HCT116 (cell line): ENCODE measurements at regions not wholly inside any gene's neighbourhood (a gene's known extent, or its start where the extent isn't known, plus 50 kb on each side); places are given as distances from the start of the nearest gene placed in this dataset.

Experiments
- ATAC-seq: fragments of 200-7000 bp; cut with Tn5 transposase; 2 replicates; pipeline ENCODE4 v1.9.1; 2020; ENCODE audit warnings: mild to moderate bottlenecking, moderate library complexity
- BruUV-seq: library from RNA; stranded (reverse); fragments of 400-500 nt; replicated peaks from 2 replicates; lab custom pipeline; 2021; lab: Mats Ljungman, UMichigan
- CTCF ChIA-PET: fragments of 300-600 bp; sonication (Branson Sonifier 250); formaldehyde crosslinking; loops from one replicate; lab custom pipeline; 2021; ENCODE audit warnings: antibody characterized with exemption; lab: Charles Lee
- POLR2A ChIA-PET: fragments of 300-600, 350-600 bp; sonication (Branson Sonifier 250); formaldehyde crosslinking; loops from one replicate; lab custom pipeline; 2021; ENCODE audit warnings: antibody characterized with exemption; lab: Charles Lee
- RAD21 ChIA-PET, 2 experiments: fragments of 300-600 bp; sonication (Branson Sonifier 250); formaldehyde crosslinking; loops; one replicate each; lab custom pipeline; 2023; ENCODE audit warnings: low total read pairs in 2 of 2; ENCODE audit not compliant: uncharacterized antibody in 2 of 2, unreplicated experiment in 2 of 2, low non-redundant PET in 1 of 2; lab: Charles Lee
- DNase-seq: peaks from one replicate; pipeline ENCODE4 v3.0.0-alpha.2; 2010; ENCODE audit warnings: low read depth, low spot score
- H2AFZ ChIP-seq: fragments of 200-600 bp; shearing (Covaris generic), sonication (generic); 2 replicates; pipeline ENCODE4 v1.6.1; 2017; ENCODE audit warnings: low read depth, mixed run types, mixed read lengths, antibody characterized with exemption, low read length; ENCODE audit not compliant: poor library complexity, severe bottlenecking
- H3K27ac ChIP-seq: 2 replicates; pipeline ENCODE4 v1.5.1; 2012; ENCODE audit warnings: low read depth, low read length
- H3K27me3 ChIP-seq: fragments of 200-600 bp; sonication (generic); 2 replicates; pipeline ENCODE4 v1.6.1; 2016; ENCODE audit warnings: mixed run types, low read length, mixed read lengths; ENCODE audit not compliant: insufficient read depth
- H3K36me3 ChIP-seq, 2 experiments: fragments of 200-500 bp in 1 of 2; fragments of 200-600 bp in 1 of 2; sonication (Bioruptor generic) in 1 of 2; sonication (generic) in 1 of 2; 2 replicates each; pipeline versions ENCODE4 v1.5.1 to v1.6.1; 2014 to 2016; ENCODE audit warnings: low read length in 2 of 2, inconsistent platforms in 1 of 2, mixed read lengths in 1 of 2, mixed run types in 1 of 2; ENCODE audit not compliant: insufficient read depth in 2 of 2, control insufficient read depth in 1 of 2
- H3K4me1 ChIP-seq, 2 experiments: fragments of 200-600 bp in 1 of 2; sonication (generic) in 1 of 2; 2 replicates each; pipeline versions ENCODE4 v1.5.1 to v1.6.1; 2012 to 2017; ENCODE audit warnings: low read length in 2 of 2, inconsistent platforms in 1 of 2, mild to moderate bottlenecking in 1 of 2, mixed read lengths in 1 of 2, mixed run types in 1 of 2, moderate library complexity in 1 of 2; ENCODE audit not compliant: insufficient read depth in 2 of 2, control insufficient read depth in 1 of 2
- H3K4me2 ChIP-seq: fragments of 200-600 bp; sonication (generic); 2 replicates; pipeline ENCODE4 v1.6.1; 2017; ENCODE audit warnings: mixed run types, low read length, mixed read lengths
- H3K4me3 ChIP-seq, 2 experiments: fragments of 200-600 bp in 1 of 2; sonication (generic) in 1 of 2; replicated peaks in 1 of 2; 2 replicates each; pipeline ENCODE4 v1.5.1; 2011 to 2016; ENCODE audit warnings: low read length in 2 of 2, control low read depth in 1 of 2, low read depth in 1 of 2, mild to moderate bottlenecking in 1 of 2, mixed read lengths in 1 of 2, mixed run types in 1 of 2
- H3K79me2 ChIP-seq: fragments of 200-600 bp; sonication (generic); 2 replicates; pipeline ENCODE4 v1.6.1; 2017; ENCODE audit warnings: mild to moderate bottlenecking, mixed run types, low read length, moderate library complexity, mixed read lengths; ENCODE audit not compliant: insufficient read depth
- H3K9ac ChIP-seq: fragments of 200-600 bp; sonication (generic); 2 replicates; pipeline ENCODE4 v1.6.1; 2016; ENCODE audit warnings: low read length, mixed read lengths
- H3K9me2 ChIP-seq: fragments of 200-600 bp; sonication (generic), shearing (Covaris generic); 2 replicates; pipeline ENCODE4 v1.6.1; 2017; ENCODE audit warnings: mixed run types, mild to moderate bottlenecking, moderate library complexity; ENCODE audit not compliant: insufficient read depth
- H3K9me3 ChIP-seq, 2 experiments: fragments of 200-500 bp in 1 of 2; fragments of 200-600 bp in 1 of 2; sonication (Bioruptor generic) in 1 of 2; sonication (generic) in 1 of 2; 2 replicates each; pipeline ENCODE4 v1.6.1; 2014 to 2017; ENCODE audit warnings: low read length in 2 of 2, mixed read lengths in 2 of 2, inconsistent platforms in 1 of 2, low read depth in 1 of 2, mild to moderate bottlenecking in 1 of 2, mixed run types in 1 of 2, moderate library complexity in 1 of 2; ENCODE audit not compliant: control insufficient read depth in 1 of 2, insufficient read depth in 1 of 2
- H4K20me1 ChIP-seq: fragments of 200-600 bp; sonication (generic), shearing (Covaris generic); 2 replicates; pipeline ENCODE4 v1.6.1; 2017; ENCODE audit warnings: mixed run types, mild to moderate bottlenecking, moderate library complexity; ENCODE audit not compliant: insufficient read depth
- MAX ChIP-seq: IDR thresholded peaks from 2 replicates; pipeline ENCODE4 v1.6.1; 2012
- RAD21 ChIP-seq: IDR thresholded peaks from 2 replicates; pipeline ENCODE4 v1.6.1; 2012; ENCODE audit warnings: low read depth, mild to moderate bottlenecking
- REST ChIP-seq: IDR thresholded peaks from 2 replicates; pipeline ENCODE4 v1.6.1; 2012; ENCODE audit warnings: low read depth
- SRF ChIP-seq: IDR thresholded peaks from 2 replicates; pipeline ENCODE4 v1.6.1; 2012; ENCODE audit warnings: low read depth
- TCF7L2 ChIP-seq: IDR thresholded peaks from 2 replicates; pipeline ENCODE4 v1.7.0; 2011; ENCODE audit warnings: borderline replicate concordance, inconsistent platforms; ENCODE audit not compliant: insufficient read depth, insufficient read length; ENCODE audit errors: extremely low read depth
- intact Hi-C: fragments of 100-400 bp; cut with micrococcal nuclease; formaldehyde crosslinking; loops from 2 replicates; pipeline ENCODE4 v1.10.0; 2022

- ChIA-PET POLR2A (no interaction called here), RAD21 (no interaction called here), CTCF (interaction anchor here (2.8 kb wide), 1 partner anchor 12 kb away, joined by 15 read pairs; no protein-coding TSS in a partner anchor)
- Histone ChIP-seq H3K9me3 (no peaks in the 10 kb centered on the region), H3K4me2 (no peak overlapping the region), H4K20me1 (no peaks in the 10 kb centered on the region), H3K27me3 (no peaks in the 10 kb centered on the region), H2AFZ (no peak overlapping the region), H3K36me3 (no peaks in the 10 kb centered on the region), H3K27ac (no peak overlapping the region), H3K4me3 (no peak overlapping the region), H3K9me2 (no peaks in the 10 kb centered on the region), H3K4me1 (no peaks in the 10 kb centered on the region), H3K9ac (no peak overlapping the region), H3K79me2 (no peaks in the 10 kb centered on the region)
- intact Hi-C loops = no loop called here
- no TSS peak for BruUV-seq
- TF ChIP-seq REST (no peak), TCF7L2 (no peak), RAD21 (no peak), SRF (no peak), MAX (no peak)
- ATAC-seq (no peak), DNase-seq (no peak)
Measured at GRCh38 chr13:29936051-29936813, 85.8 kb upstream of the UBL3 start.
